Mesenchymal stem cell (in vitro differentiated cells and primary cell): ENCODE measurements at regions not wholly inside any gene's neighbourhood (a gene's known extent, or its start where the extent isn't known, plus 50 kb on each side); places are given as distances from the start of the nearest gene placed in this dataset.

Experiments used
- DNase-seq: peaks from one replicate; pipeline ENCODE4 v3.0.0-alpha.2; 2013
- H2AFZ ChIP-seq: one replicate; pipeline ENCODE4 v1.6.1; 2013; ENCODE audit warnings: low read depth, mild to moderate bottlenecking, control low read depth, inconsistent platforms, low read length, moderate library complexity
- H2AK5ac ChIP-seq: 2 replicates; pipeline ENCODE4 v1.6.1; 2013; ENCODE audit warnings: low read length, moderate library complexity, mild to moderate bottlenecking, inconsistent platforms; ENCODE audit not compliant: severe bottlenecking
- H2BK120ac ChIP-seq: one replicate; pipeline ENCODE4 v1.6.1; 2013; ENCODE audit warnings: low read depth, mild to moderate bottlenecking, inconsistent platforms, low read length, moderate library complexity
- H2BK12ac ChIP-seq, 2 experiments: one replicate each; pipeline ENCODE4 v1.6.1; 2013; ENCODE audit warnings: inconsistent platforms in 2 of 2, low read length in 2 of 2, mild to moderate bottlenecking in 2 of 2, moderate library complexity in 2 of 2, control low read depth in 1 of 2
- H2BK15ac ChIP-seq: one replicate; pipeline ENCODE4 v1.6.1; 2013; ENCODE audit warnings: mild to moderate bottlenecking, low read depth, inconsistent platforms; ENCODE audit not compliant: poor library complexity, severe bottlenecking
- H2BK5ac ChIP-seq: 2 replicates; pipeline ENCODE4 v1.6.1; 2013; ENCODE audit warnings: low read depth, mild to moderate bottlenecking, low read length, control low read depth, inconsistent platforms; ENCODE audit not compliant: poor library complexity, severe bottlenecking
- H3K14ac ChIP-seq, 2 experiments: one replicate each; pipeline ENCODE4 v1.6.1; 2013; ENCODE audit warnings: inconsistent platforms in 2 of 2, low read length in 2 of 2, control low read depth in 1 of 2, mild to moderate bottlenecking in 1 of 2, moderate library complexity in 1 of 2
- H3K18ac ChIP-seq, 2 experiments: one replicate each; pipeline ENCODE4 v1.6.1; 2013; ENCODE audit warnings: inconsistent platforms in 2 of 2, low read length in 2 of 2, control low read depth in 1 of 2, low read depth in 1 of 2, mild to moderate bottlenecking in 1 of 2
- H3K23ac ChIP-seq, 2 experiments: one replicate each; pipeline ENCODE4 v1.6.1; 2013; ENCODE audit warnings: inconsistent platforms in 2 of 2, low read length in 2 of 2, mild to moderate bottlenecking in 2 of 2, moderate library complexity in 2 of 2, control low read depth in 1 of 2
- H3K27ac ChIP-seq: 2 replicates; pipeline ENCODE4 v1.5.1; 2013; ENCODE audit warnings: mild to moderate bottlenecking, moderate library complexity, low read length, control low read depth, inconsistent platforms; ENCODE audit not compliant: poor library complexity, severe bottlenecking
- H3K27me3 ChIP-seq, 2 experiments: 2 replicates each; pipeline versions ENCODE4 v1.6.1 to v1.7.0; 2013; ENCODE audit warnings: low read length in 2 of 2, mild to moderate bottlenecking in 2 of 2, moderate library complexity in 2 of 2, control low read depth in 1 of 2, inconsistent platforms in 1 of 2; ENCODE audit not compliant: control insufficient read depth in 1 of 2, insufficient read depth in 1 of 2
- H3K36me3 ChIP-seq, 2 experiments: 2 replicates each; pipeline versions ENCODE4 v1.6.1 to v1.7.0; 2013; ENCODE audit warnings: low read length in 2 of 2, control low read depth in 1 of 2, inconsistent platforms in 1 of 2, low read depth in 1 of 2, mild to moderate bottlenecking in 1 of 2; ENCODE audit not compliant: insufficient read depth in 2 of 2, control insufficient read depth in 1 of 2
- H3K4ac ChIP-seq, 2 experiments: one replicate each; pipeline ENCODE4 v1.6.1; 2013; ENCODE audit warnings: inconsistent platforms in 2 of 2, low read length in 2 of 2, mild to moderate bottlenecking in 2 of 2, moderate library complexity in 2 of 2, control low read depth in 1 of 2, low read depth in 1 of 2
- H3K4me1 ChIP-seq: 2 replicates; pipeline ENCODE4 v1.6.1; 2013; ENCODE audit warnings: low read depth, low read length, control low read depth; ENCODE audit not compliant: control insufficient read depth, insufficient read depth
- H3K4me2 ChIP-seq: 2 replicates; pipeline ENCODE4 v1.6.1; 2013; ENCODE audit warnings: low read length, mild to moderate bottlenecking, inconsistent platforms; ENCODE audit not compliant: poor library complexity, severe bottlenecking
- H3K4me3 ChIP-seq, 2 experiments: 2 replicates each; pipeline versions ENCODE4 v1.5.1 to v1.7.0; 2013; ENCODE audit warnings: low read length in 2 of 2, mild to moderate bottlenecking in 2 of 2, control low read depth in 1 of 2, low read depth in 1 of 2; ENCODE audit not compliant: insufficient read depth in 1 of 2
- H3K79me1 ChIP-seq: replicated peaks from 2 replicates; pipeline ENCODE4 v1.6.1; 2013; ENCODE audit warnings: mild to moderate bottlenecking, control low read depth, low read length, inconsistent platforms; ENCODE audit not compliant: poor library complexity, severe bottlenecking
- H3K9ac ChIP-seq: 2 replicates; pipeline ENCODE4 v1.7.0; 2013; ENCODE audit warnings: mild to moderate bottlenecking, low read length, moderate library complexity
- H3K9me3 ChIP-seq: 2 replicates; pipeline ENCODE4 v1.7.0; 2013; ENCODE audit warnings: mild to moderate bottlenecking, low read length; ENCODE audit not compliant: control insufficient read depth
- H4K8ac ChIP-seq: one replicate; pipeline ENCODE4 v1.6.1; 2013; ENCODE audit warnings: inconsistent platforms, mild to moderate bottlenecking, low read length, moderate library complexity
- H4K91ac ChIP-seq: one replicate; pipeline ENCODE4 v1.6.1; 2013; ENCODE audit warnings: mild to moderate bottlenecking, low read length, inconsistent platforms
- WGBS: methylation state at CpG from one replicate; pipeline ENCODE4 v1.1.7; 2013; ENCODE audit warnings: mixed read lengths; 5-methylcytosine and 5-hydroxymethylcytosine counted together

DNA sequence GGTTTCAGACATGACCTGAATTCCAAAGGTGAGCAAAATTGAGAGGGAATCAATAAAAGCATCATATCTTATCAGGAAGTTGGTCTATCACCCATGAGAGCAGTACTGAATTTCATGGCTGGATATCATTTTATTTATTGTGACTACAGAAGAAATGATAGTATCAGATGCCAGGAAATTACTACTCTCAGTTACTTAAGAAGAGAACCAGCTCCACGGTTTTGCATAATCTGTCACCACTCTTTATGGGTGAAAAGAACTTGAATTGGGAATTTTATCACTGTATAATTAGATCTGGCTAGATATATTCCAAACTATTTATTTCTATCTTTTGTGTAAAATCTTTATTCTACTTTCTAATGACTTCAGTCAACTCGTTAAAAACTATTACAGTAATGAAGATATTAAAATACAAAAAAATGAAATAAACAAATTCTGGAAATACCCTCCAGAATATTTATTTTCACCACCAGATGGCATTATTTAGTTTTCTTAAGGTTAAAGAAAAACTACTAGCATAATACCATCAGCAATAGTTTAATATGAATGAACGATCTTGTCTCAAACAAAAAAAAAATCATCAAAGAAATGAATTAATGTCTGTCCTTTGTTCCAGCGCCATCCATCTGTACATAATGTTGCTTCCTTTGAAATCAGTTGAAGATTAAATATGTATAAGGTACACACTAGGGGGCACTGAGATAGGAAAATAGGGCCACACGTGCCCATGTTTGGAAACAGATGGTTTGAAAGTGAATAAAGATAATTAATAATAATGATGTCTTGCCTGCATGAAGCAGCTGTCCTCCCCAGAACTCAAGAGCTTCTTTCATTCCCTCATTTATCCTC is 84.7 kb upstream of the SLCO6A1 start:
- Histone ChIP-seq H2BK120ac (no peak overlapping the region), H3K79me1 (no peaks in the 10 kb centered on the region), H3K4me2 (no peak overlapping the region), H4K8ac (no peak overlapping the region), H3K18ac (no peak overlapping the region), H2BK12ac (no peak overlapping the region), H3K4me3 (no peak overlapping the region), H2BK15ac (no peak overlapping the region), H3K9me3 (no peaks in the 10 kb centered on the region), H3K23ac (no peak overlapping the region), H2AK5ac (no peak overlapping the region), H2BK5ac (no peak overlapping the region), H3K27me3 (no peaks in the 10 kb centered on the region), H3K36me3 (no peaks in the 10 kb centered on the region), H3K14ac (no peak overlapping the region), H3K27ac (no peak overlapping the region), H2AFZ (no peak overlapping the region), H4K91ac (no peak overlapping the region), H3K9ac (peak overlapping the region; percentile 71), H3K4me1 (no peaks in the 10 kb centered on the region), H3K4ac (no peak overlapping the region)
- no CpG with 5 or more reads among the region's 5 CpGs for WGBS
- peak; percentile 40 for DNase-seq

DNA sequence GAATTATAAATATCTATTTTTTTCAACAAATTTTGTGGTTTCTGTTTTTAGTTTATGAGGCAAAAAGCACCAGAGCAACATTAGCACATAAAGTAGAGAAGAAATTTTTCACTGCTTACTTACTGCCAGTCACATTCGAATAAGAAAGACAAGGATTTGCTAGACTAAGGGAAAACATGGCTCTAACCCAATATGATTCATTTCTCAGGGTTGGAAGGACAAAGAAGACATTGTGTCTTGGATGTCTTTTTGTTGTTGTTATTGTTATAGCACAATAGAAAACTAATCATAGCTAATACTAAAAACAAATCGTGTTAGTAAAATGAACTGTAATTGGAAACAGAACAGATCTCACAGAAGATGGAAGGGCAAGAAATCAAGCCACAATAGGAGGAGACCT is 90.9 kb upstream of the SLCO6A1 start:
- H3K4me1 ChIP-seq, result no peaks in the 10 kb centered on the region
- H3K14ac ChIP-seq, result no peak overlapping the region
- no peaks in the 10 kb centered on the region for H3K27me3 ChIP-seq
- no peaks in the 10 kb centered on the region for H3K9me3 ChIP-seq
- no peak overlapping the region for H3K27ac ChIP-seq
- no peak overlapping the region for H3K23ac ChIP-seq
- no peak overlapping the region for H2BK120ac ChIP-seq
- WGBS, result 55% methylated on average over 1 of the region's 2 CpGs
- no peak overlapping the region for H2AFZ ChIP-seq
- no peak overlapping the region for H2BK5ac ChIP-seq
- no peak overlapping the region for H3K4me3 ChIP-seq
- H3K18ac ChIP-seq, result no peak overlapping the region
- H2AK5ac ChIP-seq, result no peak overlapping the region
- DNase-seq, result no peak
- H4K8ac ChIP-seq, result no peak overlapping the region
- H2BK12ac ChIP-seq, result no peak overlapping the region
- H2BK15ac ChIP-seq, result no peak overlapping the region
- no peaks in the 10 kb centered on the region for H3K79me1 ChIP-seq
- no peak overlapping the region for H3K4me2 ChIP-seq
- H4K91ac ChIP-seq, result no peak overlapping the region
- H3K9ac ChIP-seq, result no peak overlapping the region
- no peaks in the 10 kb centered on the region for H3K36me3 ChIP-seq
- no peak overlapping the region for H3K4ac ChIP-seq

DNA sequence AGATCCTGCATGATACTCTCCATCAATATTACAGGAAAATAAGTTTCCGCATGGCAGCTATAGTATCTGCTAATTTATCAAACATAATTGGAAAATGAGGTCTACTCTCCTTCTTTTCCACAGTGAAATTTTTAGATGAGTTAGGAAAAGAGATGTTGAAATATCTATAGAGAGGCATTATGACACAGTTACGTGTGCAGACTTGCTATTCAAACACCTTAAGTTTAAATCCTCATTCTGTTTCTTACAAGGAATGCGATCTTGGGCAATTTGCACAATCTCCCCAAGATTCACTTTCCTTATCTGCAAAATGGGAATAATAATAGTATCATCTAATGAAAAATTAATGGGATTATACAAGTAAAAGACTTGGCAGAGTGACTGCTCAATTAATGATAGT is 91.7 kb upstream of the SLCO6A1 start:
- Histone ChIP-seq H2BK5ac (no peak overlapping the region), H3K4me3 (no peak overlapping the region), H2BK15ac (no peak overlapping the region), H4K8ac (no peak overlapping the region), H2AK5ac (no peak overlapping the region), H3K14ac (no peak overlapping the region), H3K9me3 (no peaks in the 10 kb centered on the region), H3K27me3 (no peaks in the 10 kb centered on the region), H3K79me1 (no peaks in the 10 kb centered on the region), H3K4ac (no peak overlapping the region), H2BK12ac (no peak overlapping the region), H2BK120ac (no peak overlapping the region), H2AFZ (no peak overlapping the region), H3K23ac (no peak overlapping the region), H3K18ac (no peak overlapping the region), H3K4me2 (no peak overlapping the region), H3K36me3 (no peaks in the 10 kb centered on the region), H3K9ac (no peak overlapping the region), H4K91ac (no peak overlapping the region), H3K27ac (no peak overlapping the region), H3K4me1 (no peaks in the 10 kb centered on the region)
- DNase-seq, result no peak
- WGBS, result 100% methylated on average over 1 of the region's 3 CpGs

DNA sequence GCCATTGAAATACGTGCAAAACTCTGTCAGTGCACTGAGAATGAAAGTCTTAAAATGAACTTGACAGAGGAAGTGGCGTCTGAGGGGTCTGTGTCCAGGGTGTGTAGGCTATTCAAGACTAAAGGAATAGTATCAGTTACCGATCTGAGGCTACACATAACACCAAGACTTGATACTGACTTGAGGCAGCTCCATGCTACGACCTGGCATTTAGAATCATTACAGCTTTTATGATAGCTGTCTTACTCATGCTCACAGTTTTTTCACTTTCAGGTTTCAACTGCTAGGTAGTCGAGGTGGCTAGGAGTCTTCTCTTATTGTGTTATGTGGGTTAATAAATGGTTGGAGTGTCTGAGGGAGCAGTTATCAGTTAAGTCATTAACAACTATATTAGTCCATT is 92.8 kb upstream of the SLCO6A1 start:
- H2BK12ac ChIP-seq, result no peak overlapping the region
- H3K4me3 ChIP-seq, result no peak overlapping the region
- no peaks in the 10 kb centered on the region for H3K36me3 ChIP-seq
- no peak overlapping the region for H2AFZ ChIP-seq
- H3K4me1 ChIP-seq, result no peaks in the 10 kb centered on the region
- H3K4ac ChIP-seq, result no peak overlapping the region
- 83% methylated on average over 4 of the region's 5 CpGs for WGBS
- H3K27me3 ChIP-seq, result no peaks in the 10 kb centered on the region
- H2BK5ac ChIP-seq, result no peak overlapping the region
- no peak overlapping the region for H3K4me2 ChIP-seq
- no peak for DNase-seq
- no peak overlapping the region for H2AK5ac ChIP-seq
- no peaks in the 10 kb centered on the region for H3K9me3 ChIP-seq
- no peak overlapping the region for H2BK120ac ChIP-seq
- H3K18ac ChIP-seq, result no peak overlapping the region
- H4K8ac ChIP-seq, result no peak overlapping the region
- H3K14ac ChIP-seq, result no peak overlapping the region
- no peak overlapping the region for H3K9ac ChIP-seq
- no peak overlapping the region for H4K91ac ChIP-seq
- no peaks in the 10 kb centered on the region for H3K79me1 ChIP-seq
- H3K23ac ChIP-seq, result no peak overlapping the region
- no peak overlapping the region for H3K27ac ChIP-seq
- H2BK15ac ChIP-seq, result no peak overlapping the region
